Astrocyte (in vitro differentiated cells and primary cell): ENCODE measurements at regions not wholly inside any gene's neighbourhood (a gene's known extent, or its start where the extent isn't known, plus 50 kb on each side); places are given as distances from the start of the nearest gene placed in this dataset.

ENCODE experiments used
- DNase-seq: peaks from one replicate; pipeline ENCODE4 v3.0.0-alpha.2; 2010; ENCODE audit warnings: low read depth
- FAIRE-seq: peaks from 2 replicates; lab custom pipeline; 2011; peaks lifted over from hg19 to GRCh38; lab: Jason Lieb, UNC
- H2AFZ ChIP-seq: 2 replicates; pipeline ENCODE4 v1.6.0; 2012; ENCODE audit warnings: low read depth, low read length, inconsistent platforms
- H3K27ac ChIP-seq: 2 replicates; pipeline ENCODE4 v1.5.1; 2011; ENCODE audit warnings: low read depth, low read length, inconsistent platforms
- H3K27me3 ChIP-seq: 2 replicates; pipeline ENCODE4 v1.6.0; 2011; ENCODE audit warnings: low read length, inconsistent platforms; ENCODE audit not compliant: insufficient read depth
- H3K36me3 ChIP-seq: 2 replicates; pipeline ENCODE4 v1.5.1; 2011; ENCODE audit warnings: low read length, inconsistent platforms; ENCODE audit not compliant: insufficient read depth
- H3K4me1 ChIP-seq: 2 replicates; pipeline ENCODE4 v1.5.1; 2011; ENCODE audit warnings: low read length, inconsistent platforms; ENCODE audit not compliant: insufficient read depth
- H3K4me2 ChIP-seq: 2 replicates; pipeline ENCODE4 v1.6.0; 2012; ENCODE audit warnings: low read length, inconsistent platforms
- H3K4me3 ChIP-seq: 2 replicates; pipeline ENCODE4 v1.5.1; 2011; ENCODE audit warnings: low read depth, mild to moderate bottlenecking, low read length, inconsistent platforms; ENCODE audit not compliant: insufficient read depth
- H3K79me2 ChIP-seq: 2 replicates; pipeline ENCODE4 v1.6.0; 2012; ENCODE audit warnings: mild to moderate bottlenecking, low read length, inconsistent platforms; ENCODE audit not compliant: insufficient read depth
- H3K9ac ChIP-seq: 2 replicates; pipeline ENCODE4 v1.6.0; 2012; ENCODE audit warnings: mild to moderate bottlenecking, low read length, inconsistent platforms
- H3K9me3 ChIP-seq: 2 replicates; pipeline ENCODE4 v1.5.1; 2012; ENCODE audit warnings: low read depth, mild to moderate bottlenecking, low read length, inconsistent platforms; ENCODE audit not compliant: insufficient read depth
- H4K20me1 ChIP-seq: 2 replicates; pipeline ENCODE4 v1.6.0; 2012; ENCODE audit warnings: low read length, inconsistent platforms; ENCODE audit not compliant: insufficient read depth
- H3K27ac Mint-ChIP-seq: one replicate; pipeline ENCODE4 v1.8.0; 2021; ENCODE audit warnings: mild to moderate bottlenecking, mixed read lengths; ENCODE audit not compliant: unreplicated experiment
- H3K27me3 Mint-ChIP-seq: one replicate; pipeline ENCODE4 v1.8.0; 2021; ENCODE audit warnings: low read depth, mixed read lengths; ENCODE audit not compliant: unreplicated experiment
- H3K36me3 Mint-ChIP-seq: one replicate; pipeline ENCODE4 v1.8.0; 2021; ENCODE audit warnings: low read depth, mixed read lengths; ENCODE audit not compliant: unreplicated experiment
- H3K4me1 Mint-ChIP-seq: one replicate; pipeline ENCODE4 v1.8.0; 2021; ENCODE audit warnings: low read depth, mixed read lengths; ENCODE audit not compliant: unreplicated experiment
- H3K4me3 Mint-ChIP-seq: one replicate; pipeline ENCODE4 v1.8.0; 2021; ENCODE audit warnings: mild to moderate bottlenecking, moderate library complexity, mixed read lengths; ENCODE audit not compliant: unreplicated experiment
- H3K9me3 Mint-ChIP-seq: one replicate; pipeline ENCODE4 v1.8.0; 2021; ENCODE audit warnings: mild to moderate bottlenecking, mixed read lengths; ENCODE audit not compliant: unreplicated experiment
- EZH2 ChIP-seq: IDR thresholded peaks from 2 replicates; pipeline ENCODE4 v1.6.1; 2012; ENCODE audit warnings: mild to moderate bottlenecking, low read length, inconsistent platforms; ENCODE audit not compliant: insufficient read depth
- TF ChIP-seq, protein P1 (sequence below): IDR thresholded peaks from 2 replicates; pipeline ENCODE4 v1.5.1; 2011; ENCODE audit warnings: low read depth, mild to moderate bottlenecking, inconsistent platforms, low read length, moderate library complexity; ENCODE audit not compliant: insufficient read depth

DNA sequence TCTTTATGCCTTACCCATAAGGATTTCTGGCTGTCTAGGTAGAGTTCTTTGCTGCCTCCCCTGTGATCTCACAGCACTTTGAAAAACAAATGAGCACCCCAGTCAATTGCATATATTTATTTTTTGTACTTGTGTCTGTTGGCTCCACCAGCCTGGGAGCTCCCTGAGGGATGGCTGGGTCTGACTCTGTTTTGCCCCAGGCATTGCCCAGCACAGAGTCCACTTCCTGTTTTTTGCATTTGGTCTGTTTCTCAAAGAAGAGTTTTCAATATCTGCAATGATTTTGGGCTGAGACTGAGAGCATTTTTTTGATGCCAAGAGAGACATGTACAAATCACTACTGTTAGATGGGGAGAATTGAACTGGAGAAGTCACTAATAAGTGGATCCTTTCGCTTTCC lies 125.0 kb downstream of the FOXD2 start:
- H2AFZ ChIP-seq: no peak overlapping the region
- DNase-seq: no peak
- H3K9me3 Mint-ChIP-seq: no peaks in the 10 kb centered on the region
- no peak overlapping the region for H3K4me2 ChIP-seq
- peaks cover 43% of the 10 kb centered on the region for H3K27me3 Mint-ChIP-seq
- H3K4me3 ChIP-seq: no peak overlapping the region
- peaks cover 9% of the 10 kb centered on the region for H3K27me3 ChIP-seq
- H3K27ac ChIP-seq: no peak overlapping the region
- TF ChIP-seq EZH2: no peak
- TF ChIP-seq, protein P1, sequence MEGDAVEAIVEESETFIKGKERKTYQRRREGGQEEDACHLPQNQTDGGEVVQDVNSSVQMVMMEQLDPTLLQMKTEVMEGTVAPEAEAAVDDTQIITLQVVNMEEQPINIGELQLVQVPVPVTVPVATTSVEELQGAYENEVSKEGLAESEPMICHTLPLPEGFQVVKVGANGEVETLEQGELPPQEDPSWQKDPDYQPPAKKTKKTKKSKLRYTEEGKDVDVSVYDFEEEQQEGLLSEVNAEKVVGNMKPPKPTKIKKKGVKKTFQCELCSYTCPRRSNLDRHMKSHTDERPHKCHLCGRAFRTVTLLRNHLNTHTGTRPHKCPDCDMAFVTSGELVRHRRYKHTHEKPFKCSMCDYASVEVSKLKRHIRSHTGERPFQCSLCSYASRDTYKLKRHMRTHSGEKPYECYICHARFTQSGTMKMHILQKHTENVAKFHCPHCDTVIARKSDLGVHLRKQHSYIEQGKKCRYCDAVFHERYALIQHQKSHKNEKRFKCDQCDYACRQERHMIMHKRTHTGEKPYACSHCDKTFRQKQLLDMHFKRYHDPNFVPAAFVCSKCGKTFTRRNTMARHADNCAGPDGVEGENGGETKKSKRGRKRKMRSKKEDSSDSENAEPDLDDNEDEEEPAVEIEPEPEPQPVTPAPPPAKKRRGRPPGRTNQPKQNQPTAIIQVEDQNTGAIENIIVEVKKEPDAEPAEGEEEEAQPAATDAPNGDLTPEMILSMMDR: no peak
- H3K4me1 Mint-ChIP-seq: peaks cover 11% of the 10 kb centered on the region
- H3K9me3 ChIP-seq: no peaks in the 10 kb centered on the region
- H3K4me1 ChIP-seq: no peaks in the 10 kb centered on the region
- H3K36me3 Mint-ChIP-seq: no peaks in the 10 kb centered on the region
- FAIRE-seq: no peak
- no peak overlapping the region for H3K27ac Mint-ChIP-seq
- no peaks in the 10 kb centered on the region for H4K20me1 ChIP-seq
- no peak overlapping the region for H3K9ac ChIP-seq
- no peaks in the 10 kb centered on the region for H3K79me2 ChIP-seq
- H3K4me3 Mint-ChIP-seq: no peak overlapping the region
- H3K36me3 ChIP-seq: no peaks in the 10 kb centered on the region

DNA sequence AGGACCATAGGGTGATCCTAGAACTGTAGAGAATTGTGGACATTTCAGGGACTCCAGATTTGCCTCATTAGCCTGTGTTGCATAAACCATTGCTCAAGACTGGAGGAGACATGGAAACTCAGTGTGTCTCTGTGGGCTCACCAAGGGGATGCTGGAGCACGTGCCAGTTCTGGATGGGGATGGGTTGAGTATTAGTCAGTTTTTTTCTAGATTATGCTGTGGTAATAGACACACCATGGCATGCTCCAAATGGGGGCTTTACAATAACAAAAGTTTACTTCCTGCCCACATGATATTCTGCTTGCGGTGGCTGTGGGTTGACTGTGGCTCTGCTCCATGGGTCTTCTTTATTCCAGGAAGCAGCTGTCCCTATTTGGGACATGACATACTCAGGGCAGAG lies 125.4 kb downstream of the FOXD2 start:
- Mint-ChIP-seq H3K27ac (no peak overlapping the region), H3K4me3 (no peak overlapping the region), H3K4me1 (peaks cover 11% of the 10 kb centered on the region), H3K36me3 (no peaks in the 10 kb centered on the region), H3K27me3 (peaks cover 41% of the 10 kb centered on the region), H3K9me3 (no peaks in the 10 kb centered on the region)
- H3K27ac ChIP-seq: no peak overlapping the region
- DNase-seq: no peak
- H3K4me2 ChIP-seq: no peak overlapping the region
- peaks cover 9% of the 10 kb centered on the region for H3K27me3 ChIP-seq
- no peak for TF ChIP-seq EZH2
- TF ChIP-seq, protein P1: no peak
- no peak overlapping the region for H3K4me3 ChIP-seq
- H3K9me3 ChIP-seq: no peaks in the 10 kb centered on the region
- no peaks in the 10 kb centered on the region for H3K36me3 ChIP-seq
- no peaks in the 10 kb centered on the region for H3K4me1 ChIP-seq
- no peak overlapping the region for H3K9ac ChIP-seq
- no peaks in the 10 kb centered on the region for H3K79me2 ChIP-seq
- H4K20me1 ChIP-seq: no peaks in the 10 kb centered on the region
- no peak overlapping the region for H2AFZ ChIP-seq
- no peak for FAIRE-seq

DNA sequence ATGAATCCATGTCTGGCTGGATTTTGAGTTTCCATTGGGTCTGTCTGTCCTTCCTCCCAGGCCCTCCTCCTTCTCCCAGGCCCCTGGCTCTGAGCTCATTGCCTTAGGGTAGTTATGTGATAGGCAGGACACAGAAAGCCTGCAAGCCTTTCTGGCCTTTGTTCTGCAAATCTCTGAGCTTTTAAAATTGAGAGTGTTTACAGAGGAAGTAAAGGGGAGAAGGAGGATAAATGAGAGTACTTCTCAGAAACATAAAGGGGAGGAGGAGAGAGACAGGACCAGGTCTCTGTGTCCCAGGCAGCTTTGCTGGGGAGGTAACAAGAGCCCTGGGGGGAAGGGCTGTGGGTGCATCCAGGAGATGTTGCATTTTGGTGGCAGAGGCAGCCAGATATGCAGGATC lies 126.7 kb downstream of the FOXD2 start:
- H3K4me1 ChIP-seq: peaks cover 6% of the 10 kb centered on the region
- Mint-ChIP-seq H3K4me3 (no peak overlapping the region), H3K27me3 (peaks cover 35% of the 10 kb centered on the region), H3K27ac (no peak overlapping the region), H3K9me3 (no peaks in the 10 kb centered on the region), H3K36me3 (no peaks in the 10 kb centered on the region), H3K4me1 (peaks cover 16% of the 10 kb centered on the region)
- no peak for FAIRE-seq
- TF ChIP-seq EZH2: no peak
- TF ChIP-seq, protein P1: no peak
- H3K9ac ChIP-seq: no peak overlapping the region
- H3K9me3 ChIP-seq: no peaks in the 10 kb centered on the region
- H2AFZ ChIP-seq: no peak overlapping the region
- no peak overlapping the region for H3K4me2 ChIP-seq
- no peak overlapping the region for H3K4me3 ChIP-seq
- no peaks in the 10 kb centered on the region for H3K36me3 ChIP-seq
- no peaks in the 10 kb centered on the region for H4K20me1 ChIP-seq
- no peaks in the 10 kb centered on the region for H3K79me2 ChIP-seq
- no peak overlapping the region for H3K27ac ChIP-seq
- peaks cover 9% of the 10 kb centered on the region for H3K27me3 ChIP-seq
- DNase-seq: no peak
